ENCODE measurements at regions not wholly inside any gene's neighbourhood (a gene's known extent, or its start where the extent isn't known, plus 50 kb on each side); places are given as distances from the start of the nearest gene placed in this dataset.

DNA sequence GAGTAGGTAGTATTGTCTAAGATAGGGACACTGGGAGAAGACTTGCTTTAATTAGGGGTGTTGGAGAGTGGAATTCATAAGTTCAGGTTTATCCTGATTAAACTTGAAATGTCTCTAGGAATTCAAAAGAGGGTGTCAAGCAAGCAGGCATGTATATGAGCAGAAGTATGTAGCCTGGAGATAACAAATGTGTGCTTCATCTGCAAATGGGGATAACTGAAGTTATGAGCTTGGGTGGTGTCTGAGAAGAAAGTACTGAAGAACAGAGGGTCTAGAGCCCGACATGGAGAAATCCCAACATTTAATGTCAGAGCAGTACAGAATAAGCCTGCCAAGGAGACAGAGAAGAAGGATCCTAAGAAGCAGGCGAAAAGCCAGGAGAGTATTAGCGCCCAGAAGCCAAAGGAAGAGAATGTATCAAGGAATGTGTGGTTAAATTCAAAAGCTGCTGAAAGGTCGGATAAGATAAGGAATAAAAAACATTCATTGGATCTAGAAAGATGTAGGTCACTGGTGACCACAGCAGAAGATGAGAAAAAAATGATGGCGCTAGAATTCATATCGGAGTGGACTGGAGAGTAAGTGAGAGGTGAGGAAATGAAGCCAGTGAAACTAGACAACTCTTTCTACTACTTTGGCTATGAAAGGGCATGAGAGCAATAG lies 401.5 kb upstream of the PIK3R1 start:
- Histone ChIP-seq H3K27ac (ENCODE audit: low read depth, low read length) (no peak overlapping the region), H3K4me1 (ENCODE audit: control insufficient read depth, low read length) (no peaks in the 10 kb centered on the region), H3K4me3 (ENCODE audit: low read length) (no peak overlapping the region), H3K9me2 (replicated peaks; ENCODE audit: control insufficient read depth, low read length) (no peaks in the 10 kb centered on the region; the same call in 1 of the 2 replicates), H3K9me3 (ENCODE audit: control insufficient read depth, insufficient read depth, low read length) (no peaks in the 10 kb centered on the region), H3K27me3 (ENCODE audit: control insufficient read depth, low read length) (no peaks in the 10 kb centered on the region), H3K4me2 (ENCODE audit: low read length) (no peak overlapping the region), H4K20me1 (ENCODE audit: control insufficient read depth, insufficient read depth, low read depth, low read length) (no peaks in the 10 kb centered on the region), H3K36me3 (ENCODE audit: control insufficient read depth, low read length) (no peaks in the 10 kb centered on the region), H3K79me2 (ENCODE audit: control insufficient read depth, low read length) (no peaks in the 10 kb centered on the region), H3F3A (ENCODE audit: control insufficient read depth, insufficient read depth) (no peaks in the 10 kb centered on the region)
- no peak for TF ChIP-seq EZH2phosphoT487 (IDR thresholded peaks at IDR 0.05; ENCODE audit: borderline replicate concordance, low read length)
- TF ChIP-seq, protein P1, sequence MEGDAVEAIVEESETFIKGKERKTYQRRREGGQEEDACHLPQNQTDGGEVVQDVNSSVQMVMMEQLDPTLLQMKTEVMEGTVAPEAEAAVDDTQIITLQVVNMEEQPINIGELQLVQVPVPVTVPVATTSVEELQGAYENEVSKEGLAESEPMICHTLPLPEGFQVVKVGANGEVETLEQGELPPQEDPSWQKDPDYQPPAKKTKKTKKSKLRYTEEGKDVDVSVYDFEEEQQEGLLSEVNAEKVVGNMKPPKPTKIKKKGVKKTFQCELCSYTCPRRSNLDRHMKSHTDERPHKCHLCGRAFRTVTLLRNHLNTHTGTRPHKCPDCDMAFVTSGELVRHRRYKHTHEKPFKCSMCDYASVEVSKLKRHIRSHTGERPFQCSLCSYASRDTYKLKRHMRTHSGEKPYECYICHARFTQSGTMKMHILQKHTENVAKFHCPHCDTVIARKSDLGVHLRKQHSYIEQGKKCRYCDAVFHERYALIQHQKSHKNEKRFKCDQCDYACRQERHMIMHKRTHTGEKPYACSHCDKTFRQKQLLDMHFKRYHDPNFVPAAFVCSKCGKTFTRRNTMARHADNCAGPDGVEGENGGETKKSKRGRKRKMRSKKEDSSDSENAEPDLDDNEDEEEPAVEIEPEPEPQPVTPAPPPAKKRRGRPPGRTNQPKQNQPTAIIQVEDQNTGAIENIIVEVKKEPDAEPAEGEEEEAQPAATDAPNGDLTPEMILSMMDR (IDR thresholded peaks at IDR 0.05; ENCODE audit: low read depth, low read length, poor library complexity, severe bottlenecking) = no peak

DNA sequence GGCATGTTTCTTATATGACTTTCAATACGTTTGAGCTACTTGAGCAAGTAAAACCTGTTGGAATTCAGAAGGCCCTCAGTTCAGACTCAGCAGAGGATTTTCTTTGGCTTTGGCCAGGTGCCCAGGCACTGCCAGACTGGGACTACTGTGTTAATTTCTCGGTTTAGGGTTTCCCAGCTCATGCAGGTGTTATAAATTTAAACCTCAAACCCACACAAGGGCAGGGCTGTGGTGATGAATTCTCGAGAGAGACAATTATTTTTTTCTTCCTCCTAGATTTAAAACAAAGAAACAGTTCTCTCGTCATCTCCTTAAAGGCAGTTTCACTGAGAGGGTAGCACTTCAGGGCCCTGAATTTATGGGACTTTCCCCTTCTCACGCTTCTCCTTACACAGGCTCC lies 406.0 kb upstream of the PIK3R1 start:
- H3K79me2 ChIP-seq (ENCODE audit: control insufficient read depth, low read length) = no peaks in the 10 kb centered on the region
- H3K4me3 ChIP-seq (ENCODE audit: low read length) = no peak overlapping the region
- H3K27me3 ChIP-seq (ENCODE audit: control insufficient read depth, low read length) = no peaks in the 10 kb centered on the region
- H3F3A ChIP-seq (ENCODE audit: control insufficient read depth, insufficient read depth) = no peaks in the 10 kb centered on the region
- no peaks in the 10 kb centered on the region for H3K9me3 ChIP-seq (ENCODE audit: control insufficient read depth, insufficient read depth, low read length)
- no peaks in the 10 kb centered on the region for H3K4me1 ChIP-seq (ENCODE audit: control insufficient read depth, low read length)
- H3K36me3 ChIP-seq (ENCODE audit: control insufficient read depth, low read length) = no peaks in the 10 kb centered on the region
- H3K4me2 ChIP-seq (ENCODE audit: low read length) = no peak overlapping the region
- no peaks in the 10 kb centered on the region; the same call in 1 of the 2 replicates for H3K9me2 ChIP-seq (replicated peaks; ENCODE audit: control insufficient read depth, low read length)
- H4K20me1 ChIP-seq (ENCODE audit: control insufficient read depth, insufficient read depth, low read depth, low read length) = no peaks in the 10 kb centered on the region
- TF ChIP-seq, protein P1 (IDR thresholded peaks at IDR 0.05; ENCODE audit: low read depth, low read length, poor library complexity, severe bottlenecking) = no peak
- TF ChIP-seq EZH2phosphoT487 (IDR thresholded peaks at IDR 0.05; ENCODE audit: borderline replicate concordance, low read length) = no peak
- H3K27ac ChIP-seq (ENCODE audit: low read depth, low read length) = no peak overlapping the region

DNA sequence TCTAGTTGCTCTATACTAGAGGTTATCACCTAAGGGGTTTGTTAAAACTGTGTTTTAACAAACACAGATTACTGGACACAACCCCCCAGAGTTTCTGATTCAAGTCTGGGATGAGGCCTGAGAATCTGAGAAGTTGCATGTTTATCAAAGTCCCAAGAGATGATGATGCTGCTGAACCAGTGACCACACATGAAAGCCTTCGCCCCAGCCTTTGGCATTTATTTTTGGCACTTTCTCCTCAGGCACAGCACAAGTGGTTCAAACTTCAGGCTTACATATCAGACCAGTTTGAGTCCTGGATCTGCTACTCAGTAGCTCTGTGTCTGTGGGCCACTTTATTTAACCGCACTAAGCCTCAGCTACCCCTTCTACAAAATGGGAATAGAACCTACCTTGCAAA lies 407.2 kb upstream of the PIK3R1 start:
- Histone ChIP-seq H3K27ac (ENCODE audit: low read depth, low read length) (no peak overlapping the region), H4K20me1 (ENCODE audit: control insufficient read depth, insufficient read depth, low read depth, low read length) (no peaks in the 10 kb centered on the region), H3K79me2 (ENCODE audit: control insufficient read depth, low read length) (no peaks in the 10 kb centered on the region), H3K9me3 (ENCODE audit: control insufficient read depth, insufficient read depth, low read length) (no peaks in the 10 kb centered on the region), H3F3A (ENCODE audit: control insufficient read depth, insufficient read depth) (no peaks in the 10 kb centered on the region), H3K4me1 (ENCODE audit: control insufficient read depth, low read length) (no peaks in the 10 kb centered on the region), H3K4me2 (ENCODE audit: low read length) (no peak overlapping the region), H3K27me3 (ENCODE audit: control insufficient read depth, low read length) (no peaks in the 10 kb centered on the region), H3K9me2 (replicated peaks; ENCODE audit: control insufficient read depth, low read length) (no peaks in the 10 kb centered on the region; the same call in 1 of the 2 replicates), H3K4me3 (ENCODE audit: low read length) (no peak overlapping the region), H3K36me3 (ENCODE audit: control insufficient read depth, low read length) (no peaks in the 10 kb centered on the region)
- no peak for TF ChIP-seq EZH2phosphoT487 (IDR thresholded peaks at IDR 0.05; ENCODE audit: borderline replicate concordance, low read length)
- TF ChIP-seq, protein P1 (IDR thresholded peaks at IDR 0.05; ENCODE audit: low read depth, low read length, poor library complexity, severe bottlenecking) = no peak

Data from DOHH2 (cell line).